HG02852 (cell line): ENCODE measurements at regions not wholly inside any gene's neighbourhood (a gene's known extent, or its start where the extent isn't known, plus 50 kb on each side); places are given as distances from the start of the nearest gene placed in this dataset.
A peak's percentile ranks its signal among the peaks of the same experiment; 100 is the strongest.
"Not testable (repeated sequence)": the region's sequence is repeated elsewhere in the genome, so short reads cannot be mapped to it uniquely, and the experiment has no call there.

Experiments used
- ATAC-seq: cut with Tn5 transposase; IDR thresholded peaks from one replicate; pipeline ENCODE4 v1.9.1; 2021; ENCODE audit warnings: mild to moderate bottlenecking, moderate library complexity; ENCODE audit not compliant: unreplicated experiment

DNA sequence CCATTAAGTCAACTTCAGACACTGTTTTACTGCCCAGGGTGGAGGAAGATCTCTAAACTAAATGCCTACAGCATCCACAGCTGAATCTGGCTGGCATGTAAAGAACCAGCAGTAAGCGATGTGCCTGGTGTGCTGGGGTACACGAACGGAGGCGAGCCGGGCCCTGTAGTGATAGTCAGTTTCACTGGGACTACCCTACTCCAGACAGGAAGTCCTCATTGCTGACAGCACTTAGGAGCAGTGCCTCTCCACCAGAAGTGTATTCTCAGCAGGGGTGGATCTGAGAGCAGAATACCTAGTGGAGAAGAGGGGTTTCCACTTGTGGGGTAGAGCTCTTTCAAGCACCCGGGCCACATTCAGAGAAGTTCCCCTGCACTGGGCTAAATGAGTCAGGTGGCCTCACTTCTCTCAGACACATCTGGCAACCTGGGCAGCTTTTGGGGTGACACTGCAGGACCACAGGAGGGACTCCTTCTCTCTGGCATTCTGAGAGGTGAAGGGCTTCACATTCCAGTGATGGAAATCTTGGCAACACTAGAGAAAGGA lies 290.3 kb upstream of the PLGLB1 start:
- ATAC-seq, result not testable (repeated sequence)

DNA sequence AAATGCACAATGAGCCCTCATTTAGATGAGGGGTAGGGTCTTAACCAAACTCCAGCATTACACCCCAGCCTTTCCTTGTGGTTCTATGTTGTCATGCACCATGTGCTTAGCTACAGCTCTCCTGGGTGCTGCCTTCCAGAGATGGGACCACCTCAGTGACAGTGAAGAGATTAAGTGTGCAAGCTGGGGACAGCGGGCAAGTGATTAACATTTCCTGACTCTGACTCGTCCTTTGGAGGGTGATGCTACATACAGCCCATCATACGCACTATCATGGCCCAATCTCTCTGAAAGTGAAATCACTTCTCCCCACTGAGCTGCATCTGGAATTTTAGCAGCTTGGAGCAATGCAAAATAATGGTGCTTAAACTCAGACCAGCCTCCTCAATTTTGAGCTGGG lies 293.0 kb upstream of the PLGLB1 start:
- ATAC-seq, result not testable (repeated sequence)

DNA sequence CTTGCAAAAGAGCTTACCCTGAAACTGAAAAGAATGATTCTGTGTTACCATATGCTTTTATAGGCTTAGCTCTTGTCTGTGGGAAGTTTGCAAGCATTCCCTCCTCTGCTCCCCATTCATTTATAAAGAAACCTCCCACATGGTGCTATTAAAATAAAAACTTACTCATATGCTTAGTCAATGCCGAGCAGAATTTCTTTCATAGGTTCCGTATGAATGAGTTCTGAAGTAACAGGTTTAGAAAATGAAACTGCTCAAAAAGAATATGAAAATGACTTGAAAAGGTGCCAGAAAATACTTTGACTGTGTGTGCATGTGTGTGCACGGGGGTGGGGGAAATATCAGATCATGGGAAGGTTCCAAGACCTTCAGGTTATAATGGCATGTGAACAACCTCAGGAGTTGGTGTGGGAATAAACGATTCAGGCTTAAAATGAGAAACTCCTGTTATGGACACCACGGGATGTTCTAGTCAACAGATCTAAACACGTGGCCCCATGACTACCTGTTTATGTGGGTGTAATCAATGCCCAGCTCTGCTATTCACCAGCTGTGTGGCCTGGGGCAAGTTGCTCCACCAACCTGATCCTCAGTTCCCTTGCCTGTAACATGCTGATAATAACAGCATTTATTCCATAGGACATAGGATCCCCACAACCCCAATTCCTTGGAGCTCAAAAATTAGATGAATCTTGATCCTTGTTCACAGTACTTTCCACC lies 293.7 kb upstream of the PLGLB1 start:
- peak; percentile 74 for ATAC-seq

DNA sequence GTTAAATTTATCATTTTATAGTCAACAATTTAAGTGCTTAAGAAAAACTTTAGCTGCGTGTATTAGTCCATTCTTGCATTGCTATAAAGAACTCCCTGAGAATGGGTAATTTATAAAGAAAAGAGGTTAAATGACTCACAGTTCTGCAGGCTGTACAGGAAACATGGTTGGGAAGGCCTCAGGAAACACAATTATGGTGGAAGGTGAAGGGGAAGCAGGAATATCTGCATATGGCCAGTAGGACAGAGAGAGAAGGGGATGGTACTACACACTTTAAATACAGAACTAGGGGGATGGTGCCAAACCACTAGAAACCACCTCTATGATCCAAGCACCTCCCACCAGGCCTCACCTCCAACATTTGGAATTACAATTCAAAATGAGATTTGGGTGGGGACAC lies 295.5 kb upstream of the PLGLB1 start:
- not testable (repeated sequence) for ATAC-seq

DNA sequence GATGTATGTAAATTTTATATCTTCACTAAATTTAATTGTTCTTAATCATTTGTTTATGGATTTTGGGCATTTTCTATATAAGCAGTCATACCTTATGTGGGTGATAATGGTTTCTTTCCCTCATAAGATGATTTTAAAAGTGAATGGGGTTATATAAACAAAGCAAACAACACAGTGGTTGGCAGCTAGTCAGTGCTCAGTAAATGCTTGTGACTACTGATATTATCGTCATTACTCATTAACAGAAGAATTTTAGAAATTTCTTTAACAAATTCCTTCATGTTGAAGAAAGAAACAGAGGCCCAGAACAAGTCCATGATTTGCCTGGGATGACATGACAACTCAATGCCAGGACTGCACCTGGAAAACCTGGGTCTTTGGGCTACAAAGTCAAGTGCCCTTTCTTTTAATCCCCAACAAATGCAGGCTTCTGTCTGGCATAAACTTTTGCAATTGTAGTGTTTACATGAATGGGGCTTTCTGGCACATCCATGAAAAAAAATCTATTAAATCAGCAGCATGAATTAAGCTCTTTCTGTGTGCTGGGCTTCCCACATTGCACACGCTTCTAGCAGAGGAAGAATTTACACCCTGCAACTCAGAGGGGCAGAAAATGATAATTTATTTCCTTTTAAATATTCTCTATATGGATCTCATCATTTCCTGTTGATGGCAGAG lies 297.3 kb upstream of the PLGLB1 start:
- not testable (repeated sequence) for ATAC-seq

DNA sequence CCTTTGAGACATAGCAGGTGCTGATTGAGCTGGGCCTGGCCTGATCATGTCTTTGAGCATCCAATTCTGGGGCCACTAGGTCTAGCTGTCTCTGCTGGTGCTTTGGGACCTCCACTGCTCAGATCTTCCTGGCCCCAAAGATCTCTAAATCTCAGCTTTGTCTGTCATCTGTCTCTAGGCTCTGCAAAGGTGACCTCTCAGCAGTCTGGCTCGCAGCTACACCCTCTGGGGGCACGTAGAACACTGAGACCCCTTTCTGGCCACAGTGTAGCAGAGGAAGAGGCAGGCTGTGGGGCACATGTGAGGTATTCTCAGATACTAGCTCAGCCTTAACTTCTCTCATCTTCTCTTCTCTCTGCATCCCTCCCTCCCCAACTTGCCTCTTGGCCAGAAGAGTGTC lies 298.1 kb upstream of the PLGLB1 start:
- not testable (repeated sequence) for ATAC-seq

DNA sequence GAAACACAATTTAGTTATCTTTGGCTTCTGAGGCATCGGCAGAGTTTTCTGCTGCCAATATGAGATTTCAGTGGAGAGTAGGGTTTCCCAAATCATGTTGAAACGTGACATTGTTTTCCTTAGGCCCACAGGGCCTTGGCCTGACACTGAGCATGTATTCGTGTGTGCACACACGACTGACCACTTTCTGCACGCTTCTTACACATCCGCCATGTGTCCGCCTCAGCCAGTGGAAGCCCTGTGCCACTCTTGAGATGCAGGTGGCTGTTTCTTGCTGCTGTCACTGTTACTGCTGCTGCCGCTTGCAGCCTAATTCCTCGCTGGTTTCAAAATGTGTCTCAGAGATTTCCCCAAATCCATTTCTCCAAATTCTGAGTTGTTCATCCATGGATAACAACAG lies 299.6 kb upstream of the PLGLB1 start:
- ATAC-seq, result not testable (repeated sequence)

DNA sequence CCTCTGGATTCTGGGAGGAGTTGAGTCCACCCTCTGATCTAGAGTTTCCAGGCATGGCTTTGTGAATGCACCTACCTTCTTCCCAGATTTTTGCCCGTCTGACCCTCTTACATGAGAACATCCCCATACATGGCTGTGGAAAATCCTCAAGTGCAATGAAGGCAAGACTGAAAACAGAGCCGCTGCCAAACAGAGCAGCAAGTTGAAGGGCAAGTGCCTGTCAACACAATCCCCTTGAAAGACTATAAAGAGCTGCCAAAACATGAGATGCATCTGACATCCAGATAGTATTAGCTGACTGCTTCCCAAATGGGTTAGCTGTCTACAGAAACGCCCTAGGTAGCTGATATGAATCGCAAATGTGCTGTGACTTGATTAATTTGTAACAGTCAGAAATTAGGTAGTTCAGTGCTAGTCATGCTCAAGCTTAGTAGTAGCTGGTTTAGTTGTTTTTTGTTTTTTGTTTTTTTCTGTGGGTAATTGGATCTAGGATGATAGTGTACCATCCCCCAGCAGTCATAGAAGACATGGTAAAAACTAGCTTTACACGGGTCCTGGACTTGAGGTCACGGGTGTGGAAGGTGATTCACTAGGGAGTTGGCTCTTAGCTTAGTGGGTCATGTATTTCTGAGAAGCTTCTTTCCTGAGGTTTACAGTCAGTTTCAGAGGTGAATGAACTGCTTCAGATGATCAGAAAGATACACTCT lies 302.8 kb upstream of the PLGLB1 start:
- not testable (repeated sequence) for ATAC-seq

DNA sequence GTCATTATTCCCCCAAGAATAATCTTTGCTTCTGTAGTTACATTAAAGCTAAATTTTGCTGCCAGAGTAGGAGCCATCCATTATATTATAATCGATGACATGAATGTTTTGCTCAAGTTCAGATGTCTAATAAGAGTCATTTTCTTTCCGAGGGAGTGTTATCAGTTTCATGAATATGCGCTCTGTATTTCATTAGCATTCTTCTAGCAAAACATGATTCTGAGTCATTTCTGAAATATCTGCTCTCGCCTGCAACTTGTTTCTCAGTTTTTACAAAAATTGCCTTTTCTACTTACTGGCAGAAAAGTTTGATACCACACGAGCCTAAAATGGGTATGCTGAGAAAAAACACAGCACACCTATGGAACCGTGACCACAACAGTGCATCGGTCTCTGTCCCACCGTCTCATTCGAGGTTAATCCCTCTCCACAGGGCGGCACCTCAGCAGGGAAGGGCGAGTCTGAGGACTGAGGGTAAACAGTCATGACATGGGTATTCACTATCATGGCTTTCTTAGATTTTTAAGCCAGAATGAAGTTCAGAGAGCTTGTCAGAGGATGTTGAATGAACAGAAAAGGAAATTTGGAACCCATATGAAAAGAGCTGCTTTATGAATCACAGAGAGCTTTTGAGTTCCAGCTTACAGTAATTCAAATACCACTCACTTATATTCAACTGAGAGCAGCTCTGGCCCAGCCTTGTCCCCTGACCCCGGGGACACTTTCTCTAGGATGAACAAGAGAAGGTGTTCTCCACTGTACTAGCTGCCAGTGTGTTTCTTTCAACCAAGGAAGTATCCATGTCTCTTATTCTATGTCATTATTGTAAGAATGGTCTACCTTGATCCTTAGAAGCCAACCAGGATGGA lies 303.6 kb upstream of the PLGLB1 start:
- not testable (repeated sequence) for ATAC-seq

DNA sequence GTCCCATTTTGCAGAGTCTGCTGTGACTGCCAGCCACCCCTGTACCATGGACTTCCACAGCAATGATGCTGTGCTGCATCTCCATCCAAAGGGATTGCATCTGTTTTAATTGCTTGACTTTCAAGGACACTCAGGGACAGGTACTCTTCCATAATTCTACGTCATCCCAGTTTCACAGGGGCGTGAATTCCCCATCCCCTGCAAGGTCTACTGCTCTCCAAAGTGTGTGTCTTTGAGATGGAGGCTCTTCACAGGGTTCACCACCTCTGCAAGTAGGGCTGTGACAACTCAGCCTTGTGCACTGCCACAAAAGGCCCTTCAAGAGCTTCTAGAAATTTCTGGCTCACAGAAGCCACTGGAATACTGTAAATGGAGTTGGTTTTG lies 304.3 kb upstream of the PLGLB1 start:
- ATAC-seq, result not testable (repeated sequence)

DNA sequence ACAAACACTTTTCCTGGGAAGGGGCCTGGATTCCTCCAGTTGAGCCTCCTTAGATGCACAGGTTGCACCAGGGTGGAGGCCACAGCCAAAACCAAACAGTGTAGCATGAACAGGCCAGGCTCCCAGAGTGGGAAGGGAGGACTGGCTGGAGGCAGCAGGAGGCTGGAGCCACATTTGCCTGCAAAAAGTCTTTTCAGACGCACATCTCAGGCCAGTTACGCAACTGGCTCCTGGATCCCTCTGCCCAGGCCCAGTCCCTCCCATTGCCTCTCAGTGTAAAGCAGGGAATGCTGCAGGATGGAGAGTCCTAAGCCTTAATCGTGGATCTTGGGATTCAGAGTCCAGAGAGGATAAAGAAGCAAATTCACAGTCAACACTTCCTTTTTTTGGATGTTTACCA lies 305.1 kb upstream of the PLGLB1 start:
- not testable (repeated sequence) for ATAC-seq

DNA sequence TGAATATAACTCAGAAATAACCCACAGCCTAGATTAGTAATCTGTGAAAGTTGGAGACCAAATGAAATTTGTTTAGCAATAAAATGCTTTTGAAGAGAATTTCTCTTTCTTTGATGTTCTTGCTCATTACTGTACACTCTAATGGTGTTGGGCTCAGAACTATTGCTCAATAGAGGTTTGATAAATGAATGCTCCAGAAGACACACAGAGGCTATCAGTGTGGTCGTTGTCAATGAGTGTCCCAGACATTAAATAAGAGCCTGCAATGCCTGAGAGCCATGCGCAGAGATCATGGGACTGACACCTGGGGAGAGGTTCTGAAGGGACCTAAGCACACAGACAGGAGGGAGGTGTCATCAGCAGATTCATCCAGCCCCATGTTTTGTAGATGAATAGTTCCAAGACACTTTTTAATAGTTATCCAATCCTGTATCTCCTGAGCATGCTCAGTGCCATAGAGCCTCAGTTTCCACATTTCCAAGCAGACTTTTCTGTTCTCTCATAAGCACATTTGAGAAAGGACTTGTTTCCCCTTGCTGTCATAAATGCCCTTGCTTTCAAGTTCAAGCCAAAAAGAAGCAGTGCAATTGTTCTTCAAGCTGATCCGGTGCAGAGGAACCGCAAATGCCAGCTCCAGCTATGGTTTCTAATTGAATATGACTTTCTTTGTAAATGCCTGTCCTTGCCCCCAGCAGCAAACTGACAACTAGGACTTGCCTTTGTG lies 306.2 kb upstream of the PLGLB1 start:
- ATAC-seq, result not testable (repeated sequence)

DNA sequence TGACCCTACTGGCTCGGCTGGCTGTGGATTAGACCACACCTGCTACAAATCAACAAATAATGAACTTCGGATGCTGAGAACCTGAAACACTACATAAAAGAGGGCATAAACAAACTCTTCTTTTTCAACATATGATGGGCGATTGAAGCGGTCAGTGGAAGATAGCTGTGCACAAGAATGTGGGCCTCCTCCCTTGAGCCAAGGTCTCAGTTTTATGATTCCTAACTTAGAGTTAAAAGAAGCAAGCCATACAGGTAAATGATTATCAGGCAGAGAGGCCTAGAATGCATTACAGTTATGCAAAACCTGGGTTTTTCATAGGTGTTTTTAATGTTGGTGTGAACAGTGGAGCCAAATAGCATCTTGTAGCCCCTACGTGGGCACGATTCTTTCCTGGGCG lies 307.9 kb upstream of the PLGLB1 start:
- not testable (repeated sequence) for ATAC-seq

DNA sequence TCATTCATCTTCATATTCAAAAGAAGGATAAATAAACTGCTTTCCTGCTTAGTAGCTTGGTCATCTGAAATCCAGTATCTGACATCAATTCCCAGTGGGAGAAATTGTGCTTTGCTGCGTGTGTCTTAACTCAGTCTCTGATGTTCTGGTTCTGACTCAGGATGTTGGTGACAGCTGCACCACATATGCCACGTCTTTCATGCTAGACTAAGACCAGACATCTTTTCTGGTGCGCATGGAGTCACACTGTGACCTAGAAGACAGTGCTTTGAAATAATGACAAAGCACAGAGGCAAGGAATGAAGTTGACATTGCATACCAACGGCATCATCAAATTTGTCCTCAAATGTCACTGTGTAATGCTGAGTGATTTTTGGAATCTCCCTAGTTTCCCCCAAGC lies 308.8 kb upstream of the PLGLB1 start:
- not testable (repeated sequence) for ATAC-seq

DNA sequence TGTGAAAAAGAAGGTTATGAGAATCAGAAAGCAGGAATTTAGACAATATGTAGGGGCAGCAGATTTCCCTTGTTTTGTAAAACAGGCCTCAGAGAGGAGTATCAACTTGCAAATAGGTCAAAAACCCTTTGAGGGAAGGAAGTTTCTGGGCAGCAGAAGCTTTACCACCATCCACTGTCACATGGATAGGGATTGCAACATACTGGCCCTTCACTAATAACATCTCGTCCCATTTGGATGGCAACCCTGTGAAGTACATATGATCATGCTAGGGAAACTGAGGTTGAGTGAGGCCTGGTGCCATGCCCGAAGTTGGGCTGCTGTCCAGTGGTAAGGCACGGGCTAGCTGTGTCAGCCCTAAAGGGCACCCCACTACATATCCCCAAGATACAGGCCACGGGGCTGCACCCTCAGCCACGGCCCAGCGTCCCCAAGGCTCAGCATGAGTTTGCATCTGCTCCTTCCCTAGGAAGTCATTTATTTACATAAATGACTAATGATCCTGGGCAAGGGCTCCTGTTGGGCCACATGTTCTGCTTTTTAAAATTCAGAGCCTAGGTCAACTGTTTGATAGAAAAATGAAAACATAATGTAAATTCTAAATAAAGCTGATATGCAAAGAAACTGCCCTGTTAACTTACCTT lies 310.4 kb upstream of the PLGLB1 start:
- ATAC-seq, result not testable (repeated sequence)

DNA sequence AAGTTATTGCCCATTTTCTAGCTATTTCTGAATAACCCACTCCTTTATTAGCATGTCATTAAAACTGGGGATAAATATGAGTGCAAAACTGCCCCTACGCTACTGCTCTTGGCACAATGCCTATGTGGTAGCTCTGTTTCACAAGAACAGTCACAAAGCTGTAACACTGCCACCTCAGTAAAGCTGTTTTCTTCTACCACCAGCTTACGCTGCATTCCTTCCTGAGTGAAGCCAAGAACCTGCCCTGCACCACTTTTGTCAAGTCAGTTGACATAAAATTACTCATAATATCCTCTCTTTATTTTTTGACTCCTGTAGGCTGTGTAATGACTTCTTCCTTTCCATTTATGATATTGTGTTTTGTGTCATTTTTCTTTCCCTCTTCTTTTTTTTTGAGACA lies 313.2 kb upstream of the PLGLB1 start:
- ATAC-seq, result not testable (repeated sequence)

DNA sequence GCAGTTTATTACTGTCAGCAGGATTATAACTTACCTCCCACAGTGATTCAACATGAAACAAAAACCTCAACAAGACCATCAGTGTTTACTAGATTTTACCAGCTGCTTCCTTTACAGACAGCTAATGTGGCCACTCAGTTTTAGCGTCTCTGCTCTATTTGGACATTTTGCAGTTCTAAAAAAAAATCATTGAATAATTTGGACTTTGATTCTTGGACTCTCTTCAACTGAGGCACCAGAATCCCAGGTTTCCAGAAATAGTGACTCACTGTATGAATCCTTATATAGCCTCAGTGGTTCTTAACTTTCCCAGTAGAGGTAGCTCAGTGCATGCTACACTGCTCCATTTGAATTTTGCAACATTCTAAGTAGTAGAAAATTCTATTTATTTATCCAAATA lies 317.4 kb upstream of the PLGLB1 start:
- not testable (repeated sequence) for ATAC-seq

DNA sequence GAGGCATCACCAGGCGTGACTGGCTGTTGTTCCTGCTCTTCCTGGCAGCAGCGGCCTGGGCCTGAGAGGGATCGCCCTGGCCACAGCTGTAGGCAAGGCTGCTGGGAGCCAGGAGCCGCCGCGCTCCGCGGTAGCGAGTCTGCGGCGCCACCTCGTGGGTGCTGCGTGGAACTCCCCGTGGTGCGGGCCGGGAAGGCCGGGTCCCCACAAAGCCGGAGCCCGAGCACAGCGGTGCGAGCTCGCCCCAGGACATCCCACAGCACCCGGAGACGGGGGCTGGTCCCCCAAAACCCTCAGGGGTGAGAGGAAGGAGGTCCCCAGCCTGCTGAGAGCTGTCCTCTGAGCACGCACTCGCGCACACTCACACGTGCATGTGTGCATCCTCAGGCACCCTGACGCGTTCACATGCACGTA lies 320.0 kb upstream of the PLGLB1 start:
- ATAC-seq, result not testable (repeated sequence)

DNA sequence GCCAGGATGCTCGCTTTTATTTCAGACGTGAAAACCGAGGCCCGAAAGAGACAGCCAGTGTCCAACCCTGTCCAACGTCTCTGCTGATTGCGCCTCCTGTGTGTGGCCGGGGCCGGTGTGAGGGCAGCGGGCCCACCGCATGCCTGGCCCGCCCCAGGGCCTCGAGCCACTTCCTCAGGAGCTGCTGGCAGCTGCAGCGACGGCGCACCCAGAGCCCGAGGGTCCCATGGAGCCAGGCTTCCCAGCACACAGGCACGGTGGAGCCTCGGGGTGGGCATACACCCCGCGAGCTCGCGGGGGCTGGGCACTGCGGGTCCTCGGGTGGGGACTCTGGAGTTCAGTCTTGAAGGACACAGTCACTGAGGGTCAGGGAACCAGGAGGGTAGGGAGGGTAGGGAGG lies 320.5 kb upstream of the PLGLB1 start:
- ATAC-seq, result not testable (repeated sequence)
